VCaP (cell line): ENCODE measurements at regions not wholly inside any gene's neighbourhood (a gene's known extent, or its start where the extent isn't known, plus 50 kb on each side); places are given as distances from the start of the nearest gene placed in this dataset.

Source experiments
- H3K27ac ChIP-seq: fragments of 450-650 bp; 2 replicates; pipeline ENCODE4 v1.5.1; 2017
- CTCF ChIP-seq: fragments of 450-650 bp; conservative IDR thresholded peaks from 2 replicates; pipeline ENCODE4 v1.5.1; 2017; ENCODE audit warnings: mild to moderate bottlenecking, moderate library complexity

GRCh38 chr4:103936653-103937145, 216.9 kb upstream of the TACR3 start:
- H3K27ac ChIP-seq, result no peak overlapping the region

GRCh38 chr4:103934178-103934789, 214.5 kb upstream of the TACR3 start:
- no peak overlapping the region for H3K27ac ChIP-seq
- peak; percentile 76 for TF ChIP-seq CTCF

More at GRCh38 chr4:103936653-103937145, 216.9 kb upstream of the TACR3 start:
- TF ChIP-seq CTCF, result no peak

- H3K27ac ChIP-seq, result no peak overlapping the region
- TF ChIP-seq CTCF, result no peak
Measured at GRCh38 chr4:103928370-103928769, 208.6 kb upstream of the TACR3 start.

- H3K27ac ChIP-seq, result no peak overlapping the region
- no peak for TF ChIP-seq CTCF
Measured at GRCh38 chr4:103923551-103923950, 203.8 kb upstream of the TACR3 start.

- no peak overlapping the region for H3K27ac ChIP-seq
- TF ChIP-seq CTCF, result no peak
Measured at GRCh38 chr4:103918214-103918613, 198.4 kb upstream of the TACR3 start.

- TF ChIP-seq CTCF, result peak; percentile 87
- no peak overlapping the region for H3K27ac ChIP-seq
Measured at GRCh38 chr4:103915224-103915869, 195.6 kb upstream of the TACR3 start.

- H3K27ac ChIP-seq, result no peak overlapping the region
- no peak for TF ChIP-seq CTCF
Measured at GRCh38 chr4:103907414-103907813, 187.6 kb upstream of the TACR3 start.
